Smooth muscle cell (in vitro differentiated cells): ENCODE measurements at regions not wholly inside any gene's neighbourhood (a gene's known extent, or its start where the extent isn't known, plus 50 kb on each side); places are given as distances from the start of the nearest gene placed in this dataset.

ENCODE experiments used
- DNase-seq: peaks from one replicate; lab custom pipeline; 2025; ENCODE audit not compliant: unreplicated experiment; lab: John Stamatoyannopoulos, UW
- H2AFZ ChIP-seq: fragments of 200-600 bp; sonication (generic); 2 replicates; pipeline ENCODE4 v1.6.0; 2016; ENCODE audit warnings: antibody characterized with exemption, low read depth, mild to moderate bottlenecking
- H3F3A ChIP-seq: fragments of 200-600 bp; sonication (generic); 2 replicates; pipeline ENCODE4 v1.6.0; 2017; ENCODE audit warnings: antibody characterized with exemption, low read depth
- H3K27ac ChIP-seq: fragments of 200-600 bp; sonication (generic); 2 replicates; pipeline ENCODE4 v1.5.1; 2016; ENCODE audit warnings: low read depth, mild to moderate bottlenecking
- H3K27me3 ChIP-seq: fragments of 200-600 bp; sonication (generic); 2 replicates; pipeline ENCODE4 v1.6.1; 2016; ENCODE audit warnings: low read depth, mild to moderate bottlenecking
- H3K36me3 ChIP-seq: fragments of 200-600 bp; sonication (generic); 2 replicates; pipeline ENCODE4 v1.5.1; 2016; ENCODE audit warnings: low read depth
- H3K4me1 ChIP-seq: fragments of 200-600 bp; sonication (generic); 2 replicates; pipeline ENCODE4 v1.5.1; 2016; ENCODE audit warnings: low read depth
- H3K4me2 ChIP-seq: fragments of 200-600 bp; sonication (generic); 2 replicates; pipeline ENCODE4 v1.6.0; 2016; ENCODE audit warnings: mild to moderate bottlenecking
- H3K4me3 ChIP-seq: fragments of 200-600 bp; sonication (generic); 2 replicates; pipeline ENCODE4 v1.5.1; 2016; ENCODE audit warnings: mild to moderate bottlenecking
- H3K79me2 ChIP-seq: fragments of 200-600 bp; sonication (generic); 2 replicates; pipeline ENCODE4 v1.6.0; 2016; ENCODE audit warnings: low read depth, mild to moderate bottlenecking
- H3K9ac ChIP-seq: fragments of 200-600 bp; sonication (generic); 2 replicates; pipeline ENCODE4 v1.6.0; 2016; ENCODE audit warnings: low read depth
- H3K9me3 ChIP-seq: fragments of 200-600 bp; sonication (generic); replicated peaks from 2 replicates; pipeline ENCODE4 v1.5.1; 2016; ENCODE audit warnings: low read depth
- H4K20me1 ChIP-seq: fragments of 200-600 bp; sonication (generic); 2 replicates; pipeline ENCODE4 v1.6.0; 2016; ENCODE audit warnings: low read depth
- WGBS: methylation state at CpG from one replicate; pipeline ENCODE4 v1.1.7; 2016; ENCODE audit warnings: low lambda C conversion rate; 5-methylcytosine and 5-hydroxymethylcytosine counted together
- TF ChIP-seq, protein P1 (sequence below): fragments of 200-600 bp; sonication (generic); IDR thresholded peaks from 2 replicates; pipeline ENCODE4 v1.5.1; 2017; ENCODE audit warnings: borderline replicate concordance, mild to moderate bottlenecking, antibody characterized with exemption; ENCODE audit not compliant: insufficient read depth, poor library complexity, severe bottlenecking

DNA sequence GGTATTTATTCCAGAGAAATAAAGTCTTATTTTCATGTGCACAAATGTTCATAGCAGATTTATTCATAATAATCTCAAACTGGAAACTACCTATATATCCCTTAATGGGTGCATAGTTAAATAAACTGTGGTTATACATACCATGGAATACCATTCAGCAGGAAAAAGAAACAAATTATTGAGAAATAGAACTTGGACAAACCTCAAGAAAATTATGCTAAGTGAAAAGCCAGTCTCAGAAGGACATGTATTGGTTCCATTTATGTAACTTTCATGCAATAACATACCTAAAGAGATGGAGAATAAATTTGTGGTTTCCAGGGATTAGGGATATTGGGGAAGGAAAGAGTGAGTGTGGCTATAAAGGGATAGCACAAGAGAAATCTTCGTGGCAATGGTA lies 452.6 kb downstream of the SETBP1 start:
- Histone ChIP-seq H3K9ac (no peak overlapping the region), H3K27ac (no peak overlapping the region), H3K4me1 (no peaks in the 10 kb centered on the region), H2AFZ (no peak overlapping the region), H3K27me3 (peaks cover 5% of the 10 kb centered on the region), H3K9me3 (no peaks in the 10 kb centered on the region), H3K79me2 (no peaks in the 10 kb centered on the region), H3F3A (no peaks in the 10 kb centered on the region), H3K4me2 (no peak overlapping the region), H3K4me3 (no peak overlapping the region), H4K20me1 (no peaks in the 10 kb centered on the region), H3K36me3 (no peaks in the 10 kb centered on the region)
- TF ChIP-seq, protein P1, sequence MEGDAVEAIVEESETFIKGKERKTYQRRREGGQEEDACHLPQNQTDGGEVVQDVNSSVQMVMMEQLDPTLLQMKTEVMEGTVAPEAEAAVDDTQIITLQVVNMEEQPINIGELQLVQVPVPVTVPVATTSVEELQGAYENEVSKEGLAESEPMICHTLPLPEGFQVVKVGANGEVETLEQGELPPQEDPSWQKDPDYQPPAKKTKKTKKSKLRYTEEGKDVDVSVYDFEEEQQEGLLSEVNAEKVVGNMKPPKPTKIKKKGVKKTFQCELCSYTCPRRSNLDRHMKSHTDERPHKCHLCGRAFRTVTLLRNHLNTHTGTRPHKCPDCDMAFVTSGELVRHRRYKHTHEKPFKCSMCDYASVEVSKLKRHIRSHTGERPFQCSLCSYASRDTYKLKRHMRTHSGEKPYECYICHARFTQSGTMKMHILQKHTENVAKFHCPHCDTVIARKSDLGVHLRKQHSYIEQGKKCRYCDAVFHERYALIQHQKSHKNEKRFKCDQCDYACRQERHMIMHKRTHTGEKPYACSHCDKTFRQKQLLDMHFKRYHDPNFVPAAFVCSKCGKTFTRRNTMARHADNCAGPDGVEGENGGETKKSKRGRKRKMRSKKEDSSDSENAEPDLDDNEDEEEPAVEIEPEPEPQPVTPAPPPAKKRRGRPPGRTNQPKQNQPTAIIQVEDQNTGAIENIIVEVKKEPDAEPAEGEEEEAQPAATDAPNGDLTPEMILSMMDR, result no peak
- WGBS, result 95% methylated on average over 1 of the region's 1 CpG
- DNase-seq, result no peak

DNA sequence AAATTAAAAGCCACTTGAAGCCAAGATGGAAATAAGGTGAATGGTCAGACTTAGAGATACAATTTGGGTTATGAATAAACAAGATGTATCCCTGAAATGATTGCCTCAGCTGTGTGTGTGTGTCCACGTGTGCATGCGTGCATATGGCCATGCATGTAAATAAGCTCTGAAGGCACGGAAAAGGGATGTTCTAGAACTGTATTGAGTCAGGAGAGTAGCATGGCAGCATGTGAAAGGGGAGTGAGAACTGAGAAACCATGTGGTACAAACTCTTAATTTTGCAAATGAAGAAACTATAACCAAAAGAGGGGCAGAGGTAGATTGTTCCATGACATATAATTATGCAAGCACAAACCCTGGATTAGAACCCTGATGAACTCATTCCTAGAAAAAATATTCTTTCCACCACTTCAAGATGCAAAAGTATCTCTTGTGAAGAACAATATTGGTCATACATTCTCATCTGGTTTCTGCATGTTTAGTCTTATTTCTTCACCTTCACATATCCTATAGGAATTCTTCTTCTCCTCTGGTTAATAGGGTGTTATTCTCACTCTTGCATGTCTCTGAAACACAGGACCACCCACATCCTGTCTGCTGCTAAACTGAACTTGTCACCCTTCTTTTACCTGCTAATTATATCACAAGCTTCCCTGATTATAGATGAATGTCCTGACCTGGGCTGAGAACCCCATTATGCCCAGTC lies 455.8 kb downstream of the SETBP1 start:
- Histone ChIP-seq H3K27me3 (peaks cover 5% of the 10 kb centered on the region), H2AFZ (no peak overlapping the region), H3K36me3 (no peaks in the 10 kb centered on the region), H3K4me2 (no peak overlapping the region), H3F3A (no peaks in the 10 kb centered on the region), H3K4me1 (no peaks in the 10 kb centered on the region), H3K9ac (no peak overlapping the region), H4K20me1 (no peaks in the 10 kb centered on the region), H3K9me3 (no peaks in the 10 kb centered on the region), H3K79me2 (no peaks in the 10 kb centered on the region), H3K4me3 (no peak overlapping the region), H3K27ac (no peak overlapping the region)
- TF ChIP-seq, protein P1, result no peak
- DNase-seq, result no peak
- 88% methylated on average over 3 of the region's 3 CpGs for WGBS

DNA sequence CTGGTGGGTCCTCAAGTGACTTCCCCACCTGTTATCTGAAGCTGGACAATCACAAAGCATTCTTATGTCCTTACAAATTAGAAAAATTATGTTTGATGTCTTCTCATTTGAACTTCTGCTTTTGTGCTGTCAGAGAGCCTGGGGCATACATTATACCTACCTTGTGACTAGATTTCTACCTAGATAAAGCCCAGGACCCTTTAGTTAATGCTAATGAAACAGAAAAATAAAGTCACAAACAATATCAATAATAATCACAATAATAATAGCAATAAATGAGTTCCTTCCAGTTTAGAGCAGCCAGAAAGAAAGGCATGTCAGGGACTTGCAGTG lies 456.4 kb downstream of the SETBP1 start:
- Histone ChIP-seq H2AFZ (no peak overlapping the region), H3K27ac (no peak overlapping the region), H4K20me1 (no peaks in the 10 kb centered on the region), H3K9ac (no peak overlapping the region), H3K9me3 (no peaks in the 10 kb centered on the region), H3K27me3 (peaks cover 5% of the 10 kb centered on the region), H3K4me1 (no peaks in the 10 kb centered on the region), H3K79me2 (no peaks in the 10 kb centered on the region), H3K4me2 (no peak overlapping the region), H3F3A (no peaks in the 10 kb centered on the region), H3K4me3 (no peak overlapping the region), H3K36me3 (no peaks in the 10 kb centered on the region)
- DNase-seq, result no peak
- TF ChIP-seq, protein P1, result no peak

DNA sequence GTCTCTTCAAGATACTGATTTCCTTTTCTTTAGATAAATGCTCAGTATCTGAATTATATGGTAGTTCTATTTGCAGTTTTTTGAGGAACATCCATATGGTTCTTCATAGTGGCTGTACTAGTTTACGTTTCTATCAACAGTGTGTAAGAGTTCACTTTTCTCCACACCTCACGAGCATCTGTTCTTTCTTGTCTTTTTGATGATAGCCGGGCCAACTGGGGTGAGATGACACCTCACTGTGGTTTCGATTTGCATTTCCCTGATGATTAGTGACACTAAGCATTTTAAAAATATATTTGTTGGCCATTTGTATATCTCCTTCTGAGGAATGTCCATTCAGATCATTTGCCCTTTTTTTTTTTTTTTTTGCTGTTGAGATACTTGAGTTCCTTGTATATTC lies 458.8 kb downstream of the SETBP1 start:
- no peaks in the 10 kb centered on the region for H3F3A ChIP-seq
- H3K9me3 ChIP-seq, result no peaks in the 10 kb centered on the region
- H3K36me3 ChIP-seq, result no peaks in the 10 kb centered on the region
- WGBS, result 96% methylated on average over 4 of the region's 4 CpGs
- H2AFZ ChIP-seq, result no peak overlapping the region
- H3K4me1 ChIP-seq, result no peaks in the 10 kb centered on the region
- H3K4me2 ChIP-seq, result no peak overlapping the region
- DNase-seq, result no peak
- H3K27me3 ChIP-seq, result peaks cover under 1% of the 10 kb centered on the region
- no peaks in the 10 kb centered on the region for H3K79me2 ChIP-seq
- H4K20me1 ChIP-seq, result no peaks in the 10 kb centered on the region
- H3K27ac ChIP-seq, result no peak overlapping the region
- H3K9ac ChIP-seq, result no peak overlapping the region
- H3K4me3 ChIP-seq, result no peak overlapping the region
- TF ChIP-seq, protein P1, result no peak
